T-helper 2 cell (primary cell): ENCODE measurements at regions not wholly inside any gene's neighbourhood (a gene's known extent, or its start where the extent isn't known, plus 50 kb on each side); places are given as distances from the start of the nearest gene placed in this dataset.

Source experiments
- DNase-seq, 5 experiments: peaks; one replicate each; pipeline versions ENCODE4 v3.0.0 to v3.0.0-alpha.2; 2012 to 2022

- DNase-seq = no peak
Measured at GRCh38 chr11:70808686-70809375, 410.5 kb downstream of the CTTN start.

GRCh38 chr11:70810133-70810532 lies 411.8 kb downstream of the CTTN start:
- DNase-seq = no peak

GRCh38 chr11:70810681-70811080 lies 412.4 kb downstream of the CTTN start:
- DNase-seq = no peak

- DNase-seq = no peak
Measured at GRCh38 chr11:70811483-70811882, 413.2 kb downstream of the CTTN start.

- no peak for DNase-seq
Measured at GRCh38 chr11:70811915-70812314, 413.6 kb downstream of the CTTN start.

- DNase-seq = no peak
Measured at GRCh38 chr11:70812472-70812871, 414.1 kb downstream of the CTTN start.

- DNase-seq = no peak
Measured at GRCh38 chr11:70813651-70814050, 415.3 kb downstream of the CTTN start.

GRCh38 chr11:70815485-70815832 lies 417.1 kb downstream of the CTTN start:
- no peak for DNase-seq

- DNase-seq = no peak
Measured at GRCh38 chr11:70816156-70816678, 417.9 kb downstream of the CTTN start.

GRCh38 chr11:70818351-70818750 lies 420.0 kb downstream of the CTTN start:
- DNase-seq = no peak

GRCh38 chr11:70819022-70819421 lies 420.7 kb downstream of the CTTN start:
- no peak for DNase-seq

- no peak for DNase-seq
Measured at GRCh38 chr11:70820311-70820710, 422.0 kb downstream of the CTTN start.

- no peak for DNase-seq
Measured at GRCh38 chr11:70820712-70821111, 422.4 kb downstream of the CTTN start.

GRCh38 chr11:70823771-70824170 lies 425.4 kb downstream of the CTTN start:
- DNase-seq = no peak

GRCh38 chr11:70824605-70825245 lies 426.4 kb downstream of the CTTN start:
- DNase-seq = no peak

- DNase-seq = no peak
Measured at GRCh38 chr11:70825893-70826540, 426.4 kb downstream of the SHANK2 start.

- no peak for DNase-seq
Measured at GRCh38 chr11:70826541-70827335, 425.6 kb downstream of the SHANK2 start.

GRCh38 chr11:70828593-70829082 lies 423.7 kb downstream of the SHANK2 start:
- no peak for DNase-seq

- no peak for DNase-seq
Measured at GRCh38 chr11:70829134-70829885, 423.1 kb downstream of the SHANK2 start.

- no peak for DNase-seq
Measured at GRCh38 chr11:70829886-70830272, 422.5 kb downstream of the SHANK2 start.

GRCh38 chr11:70833011-70833410 lies 419.4 kb downstream of the SHANK2 start:
- DNase-seq = no peak

GRCh38 chr11:70833554-70833953 lies 418.8 kb downstream of the SHANK2 start:
- DNase-seq = no peak
